ENCODE measurements at regions not wholly inside any gene's neighbourhood (a gene's known extent, or its start where the extent isn't known, plus 50 kb on each side); places are given as distances from the start of the nearest gene placed in this dataset.

DNA sequence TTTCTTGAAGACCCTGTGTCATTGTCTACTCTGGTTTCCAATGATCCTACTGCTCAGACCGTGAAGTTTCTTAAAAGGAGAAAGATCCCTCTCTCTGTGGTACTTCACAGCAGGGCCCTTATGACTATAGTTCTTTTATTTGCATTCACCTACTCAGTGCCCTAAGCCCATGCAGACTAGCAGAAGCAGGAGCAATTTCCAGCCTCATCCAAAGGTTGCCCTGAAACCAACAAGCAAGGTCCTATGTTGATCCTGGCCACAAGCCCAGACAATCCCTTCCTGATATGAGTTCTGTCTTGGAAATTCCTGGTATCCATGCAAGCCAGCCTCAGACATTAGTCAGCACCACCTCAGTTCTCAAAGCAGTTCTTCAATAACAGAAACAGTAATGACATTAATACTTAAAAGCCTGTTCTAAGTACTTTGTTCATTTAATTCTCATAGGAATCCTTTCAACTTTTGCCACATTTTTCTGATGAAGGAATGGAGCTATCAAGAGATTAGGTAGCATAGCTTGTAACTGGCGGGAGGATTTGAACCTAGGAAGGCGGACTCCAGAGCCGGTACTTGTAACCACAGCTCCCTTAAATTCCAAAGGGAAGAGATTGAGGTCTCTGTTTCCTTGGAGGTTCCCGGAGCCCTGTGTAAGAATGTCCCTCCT is 58.1 kb upstream of the ST8SIA6 start:
- H3K27me3 ChIP-seq: no peaks in the 10 kb centered on the region
- H3K27ac ChIP-seq: peak overlapping the region in 1 of 2 donors; percentile 47
- DNase-seq (ENCODE audit: low spot score): peak; percentile 60
- H3K4me1 ChIP-seq: peaks cover 0 to 4% of the 10 kb centered on the region in 2 donors
- no peaks in the 10 kb centered on the region for H3K9me3 ChIP-seq
- TF ChIP-seq, protein P1, sequence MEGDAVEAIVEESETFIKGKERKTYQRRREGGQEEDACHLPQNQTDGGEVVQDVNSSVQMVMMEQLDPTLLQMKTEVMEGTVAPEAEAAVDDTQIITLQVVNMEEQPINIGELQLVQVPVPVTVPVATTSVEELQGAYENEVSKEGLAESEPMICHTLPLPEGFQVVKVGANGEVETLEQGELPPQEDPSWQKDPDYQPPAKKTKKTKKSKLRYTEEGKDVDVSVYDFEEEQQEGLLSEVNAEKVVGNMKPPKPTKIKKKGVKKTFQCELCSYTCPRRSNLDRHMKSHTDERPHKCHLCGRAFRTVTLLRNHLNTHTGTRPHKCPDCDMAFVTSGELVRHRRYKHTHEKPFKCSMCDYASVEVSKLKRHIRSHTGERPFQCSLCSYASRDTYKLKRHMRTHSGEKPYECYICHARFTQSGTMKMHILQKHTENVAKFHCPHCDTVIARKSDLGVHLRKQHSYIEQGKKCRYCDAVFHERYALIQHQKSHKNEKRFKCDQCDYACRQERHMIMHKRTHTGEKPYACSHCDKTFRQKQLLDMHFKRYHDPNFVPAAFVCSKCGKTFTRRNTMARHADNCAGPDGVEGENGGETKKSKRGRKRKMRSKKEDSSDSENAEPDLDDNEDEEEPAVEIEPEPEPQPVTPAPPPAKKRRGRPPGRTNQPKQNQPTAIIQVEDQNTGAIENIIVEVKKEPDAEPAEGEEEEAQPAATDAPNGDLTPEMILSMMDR (IDR thresholded peaks at IDR 0.05): no peak
- no peak overlapping the region for H3K4me3 ChIP-seq
- no peaks in the 10 kb centered on the region for H3K36me3 ChIP-seq

DNA sequence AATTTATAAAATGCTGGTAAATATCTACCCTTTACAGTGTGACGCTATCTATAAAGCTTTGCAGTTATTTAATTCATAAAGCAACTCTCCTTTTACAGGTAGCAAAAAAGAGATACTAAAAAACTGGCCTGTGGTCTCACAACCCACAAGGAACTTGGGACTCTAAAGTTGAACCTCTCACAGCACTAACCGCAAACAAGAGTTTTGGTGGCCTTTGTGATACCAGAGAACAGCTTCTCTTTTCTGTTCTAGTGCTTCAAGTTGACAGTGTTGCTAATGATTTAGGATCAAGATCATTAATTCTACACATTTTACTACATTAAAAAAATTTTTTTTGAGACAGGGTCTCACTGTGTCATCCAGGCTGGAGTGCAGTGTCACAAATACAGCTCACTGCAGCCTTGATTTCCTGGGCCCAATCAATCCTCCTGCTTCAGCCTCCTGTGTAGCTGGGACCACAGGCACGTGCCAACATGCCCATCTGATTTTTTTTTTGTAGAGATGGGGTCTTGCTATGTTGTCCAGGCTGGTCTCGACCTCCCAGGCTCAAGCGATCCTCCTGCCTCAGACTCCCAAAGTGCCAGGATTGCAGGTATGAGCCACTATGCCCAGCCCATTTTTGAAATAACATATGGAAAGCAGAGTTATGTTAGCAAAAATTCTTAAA is 56.0 kb upstream of the ST8SIA6 start:
- no peaks in the 10 kb centered on the region for H3K27me3 ChIP-seq
- H3K4me3 ChIP-seq: no peak overlapping the region
- no peak for DNase-seq (ENCODE audit: low spot score)
- H3K4me1 ChIP-seq: peaks cover 0 to 4% of the 10 kb centered on the region in 2 donors
- TF ChIP-seq, protein P1 (IDR thresholded peaks at IDR 0.05): no peak
- no peak overlapping the region for H3K27ac ChIP-seq
- no peaks in the 10 kb centered on the region for H3K9me3 ChIP-seq
- no peaks in the 10 kb centered on the region for H3K36me3 ChIP-seq

DNA sequence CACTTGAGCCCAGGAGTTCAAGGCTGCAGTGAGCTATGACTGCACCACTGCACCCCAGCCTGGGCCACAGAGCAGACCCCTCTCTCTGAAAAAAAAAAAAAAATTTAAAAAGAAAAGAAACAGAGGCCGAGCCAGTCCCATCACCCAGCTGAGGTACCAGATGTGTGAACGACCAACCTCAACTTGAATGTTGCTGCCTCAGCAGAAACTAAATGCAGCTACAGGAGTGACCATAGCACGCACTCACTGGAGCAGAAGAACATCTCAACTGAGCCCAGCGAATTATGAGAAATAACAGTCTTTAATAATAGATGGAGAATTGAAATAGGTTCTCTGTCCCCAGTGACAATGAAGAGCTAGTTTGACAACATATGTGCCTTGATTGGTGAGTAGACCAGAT is 53.1 kb upstream of the ST8SIA6 start:
- Histone ChIP-seq H3K4me1 (peaks cover 0 to 2% of the 10 kb centered on the region in 2 donors), H3K27ac (no peak overlapping the region), H3K4me3 (no peak overlapping the region), H3K36me3 (no peaks in the 10 kb centered on the region), H3K27me3 (no peaks in the 10 kb centered on the region), H3K9me3 (no peaks in the 10 kb centered on the region)
- no peak for DNase-seq (ENCODE audit: low spot score)
- TF ChIP-seq, protein P1 (IDR thresholded peaks at IDR 0.05): no peak

DNA sequence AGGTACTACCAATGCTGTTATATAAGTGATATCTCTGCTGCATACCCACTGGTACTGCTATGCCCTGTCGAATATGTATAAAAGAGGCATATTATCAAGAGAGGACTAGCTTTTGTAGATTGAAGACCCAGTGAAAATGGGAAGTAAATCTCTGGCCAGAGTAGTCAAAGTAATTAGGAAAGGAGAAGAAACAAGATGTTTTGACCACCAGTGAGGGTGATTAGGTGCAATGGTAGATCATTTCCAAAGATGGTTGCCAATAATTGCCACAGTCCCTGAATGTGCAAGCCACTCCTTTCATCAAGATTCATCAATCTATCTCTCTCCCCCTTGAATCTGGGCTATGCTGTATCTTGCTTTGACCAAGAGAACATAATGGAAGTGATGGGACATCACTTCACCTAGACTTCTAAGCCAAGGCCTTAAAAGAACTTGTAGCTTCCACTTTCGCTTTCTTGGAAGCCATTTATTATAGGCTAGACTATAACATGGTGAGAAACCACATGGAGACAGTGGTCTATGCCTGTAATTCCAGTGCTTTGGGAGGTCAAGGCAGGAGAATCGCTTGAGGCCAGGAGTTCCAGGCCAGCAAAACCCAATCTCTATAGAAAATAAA is 52.6 kb upstream of the ST8SIA6 start:
- no peak overlapping the region for H3K27ac ChIP-seq

DNA sequence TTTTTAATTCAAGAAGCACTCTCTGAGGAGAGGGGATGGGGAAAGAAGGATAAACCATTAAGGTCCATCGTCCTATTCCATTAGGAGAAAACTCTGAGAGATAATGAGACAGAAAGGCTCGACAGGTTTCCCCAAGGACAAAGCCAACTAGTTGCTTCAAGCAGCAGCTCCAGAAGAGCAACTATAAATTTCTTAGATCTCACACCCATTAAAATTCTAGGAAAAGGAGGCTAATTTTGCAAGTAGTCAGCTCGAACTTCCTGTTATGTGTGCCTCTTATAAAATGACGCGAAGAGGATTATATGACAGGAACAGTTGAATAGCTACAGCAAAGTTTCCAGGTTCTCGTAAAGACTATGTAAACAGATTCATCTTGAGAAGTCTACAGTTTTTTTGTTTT is 52.0 kb upstream of the ST8SIA6 start:
- Histone ChIP-seq H3K36me3 (no peaks in the 10 kb centered on the region), H3K27ac (no peak overlapping the region), H3K9me3 (no peaks in the 10 kb centered on the region), H3K4me3 (no peak overlapping the region), H3K4me1 (no peaks in the 10 kb centered on the region), H3K27me3 (no peaks in the 10 kb centered on the region)
- TF ChIP-seq, protein P1 (IDR thresholded peaks at IDR 0.05): no peak
- no peak for DNase-seq (ENCODE audit: low spot score)

More for the DNA sequence above, 52.6 kb upstream of the ST8SIA6 start:
- DNase-seq (ENCODE audit: low spot score): no peak
- Histone ChIP-seq H3K27me3 (no peaks in the 10 kb centered on the region), H3K9me3 (no peaks in the 10 kb centered on the region), H3K36me3 (no peaks in the 10 kb centered on the region), H3K4me3 (no peak overlapping the region), H3K4me1 (no peaks in the 10 kb centered on the region)
- TF ChIP-seq, protein P1 (IDR thresholded peaks at IDR 0.05): no peak
